ENCODE measurements at regions not wholly inside any gene's neighbourhood (a gene's known extent, or its start where the extent isn't known, plus 50 kb on each side); places are given as distances from the start of the nearest gene placed in this dataset.

GRCh38 chr9:89920951-89921350, 316.1 kb downstream of the GADD45G start:
- DNase-seq = no peak
- in situ Hi-C loops (cut with HindIII; ENCODE audit: low pct_ligation_motif_present, low pct_unique_long_range_greater_than_20kb, low sequenced_read_pairs) = no loop called here

GRCh38 chr9:89922099-89922498, 317.3 kb downstream of the GADD45G start:
- DNase-seq = no peak
- in situ Hi-C loops (cut with HindIII; ENCODE audit: low pct_ligation_motif_present, low pct_unique_long_range_greater_than_20kb, low sequenced_read_pairs) = no loop called here

GRCh38 chr9:89923174-89923573, 318.4 kb downstream of the GADD45G start:
- in situ Hi-C loops (cut with HindIII; ENCODE audit: low pct_ligation_motif_present, low pct_unique_long_range_greater_than_20kb, low sequenced_read_pairs) = no loop called here
- no peak for DNase-seq

- in situ Hi-C loops (cut with HindIII; ENCODE audit: low pct_ligation_motif_present, low pct_unique_long_range_greater_than_20kb, low sequenced_read_pairs) = no loop called here
- no peak for DNase-seq
These were observed 319.2 kb downstream of the GADD45G start for GRCh38 chr9:89923961-89924504.

- DNase-seq = no peak
- in situ Hi-C loops (cut with HindIII; ENCODE audit: low pct_ligation_motif_present, low pct_unique_long_range_greater_than_20kb, low sequenced_read_pairs) = no loop called here
These were observed 319.8 kb downstream of the GADD45G start for GRCh38 chr9:89924611-89925010.

GRCh38 chr9:89926167-89926566, 321.4 kb downstream of the GADD45G start:
- in situ Hi-C loops (cut with HindIII; ENCODE audit: low pct_ligation_motif_present, low pct_unique_long_range_greater_than_20kb, low sequenced_read_pairs) = no loop called here

GRCh38 chr9:89926691-89927220, 321.9 kb downstream of the GADD45G start:
- in situ Hi-C loops (cut with HindIII; ENCODE audit: low pct_ligation_motif_present, low pct_unique_long_range_greater_than_20kb, low sequenced_read_pairs) = no loop called here
- no peak for DNase-seq

More at GRCh38 chr9:89926167-89926566, 321.4 kb downstream of the GADD45G start:
- DNase-seq = no peak

GRCh38 chr9:89928106-89928505, 323.3 kb downstream of the GADD45G start:
- in situ Hi-C loops (cut with HindIII; ENCODE audit: low pct_ligation_motif_present, low pct_unique_long_range_greater_than_20kb, low sequenced_read_pairs) = no loop called here

GRCh38 chr9:89928521-89929275, 323.9 kb downstream of the GADD45G start:
- in situ Hi-C loops (cut with HindIII; ENCODE audit: low pct_ligation_motif_present, low pct_unique_long_range_greater_than_20kb, low sequenced_read_pairs) = no loop called here

More at GRCh38 chr9:89928106-89928505, 323.3 kb downstream of the GADD45G start:
- DNase-seq = no peak

GRCh38 chr9:89929315-89929672, 324.5 kb downstream of the GADD45G start:
- in situ Hi-C loops (cut with HindIII; ENCODE audit: low pct_ligation_motif_present, low pct_unique_long_range_greater_than_20kb, low sequenced_read_pairs) = no loop called here
- no peak for DNase-seq

More at GRCh38 chr9:89928521-89929275, 323.9 kb downstream of the GADD45G start:
- no peak for DNase-seq

- in situ Hi-C loops (cut with HindIII; ENCODE audit: low pct_ligation_motif_present, low pct_unique_long_range_greater_than_20kb, low sequenced_read_pairs) = no loop called here
These were observed 325.1 kb downstream of the GADD45G start for GRCh38 chr9:89929673-89930480.

GRCh38 chr9:89933578-89933977, 328.8 kb downstream of the GADD45G start:
- DNase-seq = no peak
- in situ Hi-C loops (cut with HindIII; ENCODE audit: low pct_ligation_motif_present, low pct_unique_long_range_greater_than_20kb, low sequenced_read_pairs) = no loop called here

More at GRCh38 chr9:89929673-89930480, 325.1 kb downstream of the GADD45G start:
- no peak for DNase-seq

- DNase-seq = no peak
- in situ Hi-C loops (cut with HindIII; ENCODE audit: low pct_ligation_motif_present, low pct_unique_long_range_greater_than_20kb, low sequenced_read_pairs) = no loop called here
These were observed 330.3 kb downstream of the GADD45G start for GRCh38 chr9:89935115-89935514.

GRCh38 chr9:89935801-89936200, 331.0 kb downstream of the GADD45G start:
- no peak for DNase-seq
- in situ Hi-C loops (cut with HindIII; ENCODE audit: low pct_ligation_motif_present, low pct_unique_long_range_greater_than_20kb, low sequenced_read_pairs) = no loop called here

GRCh38 chr9:89937051-89937450, 332.2 kb downstream of the GADD45G start:
- in situ Hi-C loops (cut with HindIII; ENCODE audit: low pct_ligation_motif_present, low pct_unique_long_range_greater_than_20kb, low sequenced_read_pairs) = no loop called here
- no peak for DNase-seq

- in situ Hi-C loops (cut with HindIII; ENCODE audit: low pct_ligation_motif_present, low pct_unique_long_range_greater_than_20kb, low sequenced_read_pairs) = no loop called here
- DNase-seq = no peak
These were observed 334.4 kb downstream of the GADD45G start for GRCh38 chr9:89939181-89939580.

- in situ Hi-C loops (cut with HindIII; ENCODE audit: low pct_ligation_motif_present, low pct_unique_long_range_greater_than_20kb, low sequenced_read_pairs) = no loop called here
- no peak for DNase-seq
These were observed 334.9 kb downstream of the GADD45G start for GRCh38 chr9:89939626-89940292.

GRCh38 chr9:89940625-89941024, 335.8 kb downstream of the GADD45G start:
- DNase-seq = no peak
- in situ Hi-C loops (cut with HindIII; ENCODE audit: low pct_ligation_motif_present, low pct_unique_long_range_greater_than_20kb, low sequenced_read_pairs) = no loop called here

- no peak for DNase-seq
- in situ Hi-C loops (cut with HindIII; ENCODE audit: low pct_ligation_motif_present, low pct_unique_long_range_greater_than_20kb, low sequenced_read_pairs) = no loop called here
These were observed 337.1 kb downstream of the GADD45G start for GRCh38 chr9:89941875-89942274.

All from ACHN (cell line).